ENCODE measurements at regions not wholly inside any gene's neighbourhood (a gene's known extent, or its start where the extent isn't known, plus 50 kb on each side); places are given as distances from the start of the nearest gene placed in this dataset.
"Not testable (repeated sequence)": the region's sequence is repeated elsewhere in the genome, so short reads cannot be mapped to it uniquely, and the experiment has no call there.

DNA sequence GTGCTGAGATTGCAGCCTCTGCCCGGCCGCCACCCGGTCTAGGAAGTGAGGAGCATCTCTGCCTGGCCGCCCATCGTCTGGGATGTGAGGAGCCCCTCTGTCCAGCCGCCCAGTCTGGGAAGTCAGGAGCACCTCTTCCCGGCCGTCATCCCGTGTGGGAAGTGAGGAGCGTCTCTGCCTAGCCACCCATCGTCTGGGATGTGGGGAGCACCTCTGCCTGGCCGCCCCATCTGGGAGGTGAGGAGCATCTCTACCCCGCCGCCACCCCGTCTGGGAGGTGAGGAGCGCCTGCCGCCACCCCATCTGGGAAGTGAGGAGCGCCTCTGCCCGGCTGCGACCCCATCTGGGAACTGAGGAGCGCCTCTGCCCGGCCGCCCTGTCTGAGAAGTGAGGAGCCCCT lies 372.2 kb downstream of the TECRL start:
- H3K9me2 ChIP-seq (ENCODE audit: insufficient read depth); H3K4me1 Mint-ChIP-seq; H3K27me3 ChIP-seq (ENCODE audit: insufficient read depth); H2AFZ ChIP-seq; DNase-seq (ENCODE audit: low spot score); H3K27ac ChIP-seq (ENCODE audit: low read depth); H3K27ac Mint-ChIP-seq; H3K79me2 ChIP-seq (replicated peaks; ENCODE audit: insufficient read depth); H4K20me1 ChIP-seq (replicated peaks; ENCODE audit: insufficient read depth); H3K4me3 Mint-ChIP-seq; ATAC-seq; H3K4me3 ChIP-seq; H3K36me3 ChIP-seq (ENCODE audit: insufficient read depth); H3K4me2 ChIP-seq; H3F3A ChIP-seq (replicated peaks; ENCODE audit: low read depth); H3K4me1 ChIP-seq (ENCODE audit: insufficient read depth); H3K27me3 Mint-ChIP-seq (ENCODE audit: insufficient read depth, low read depth, poor library complexity): not testable (repeated sequence)
- Mint-ChIP-seq H3K36me3 (ENCODE audit: low read depth) (peaks cover 12% of the 10 kb centered on the region; the same call in 2 of the 3 replicates), H3K9me3 (peaks cover 36% of the 10 kb centered on the region)

DNA sequence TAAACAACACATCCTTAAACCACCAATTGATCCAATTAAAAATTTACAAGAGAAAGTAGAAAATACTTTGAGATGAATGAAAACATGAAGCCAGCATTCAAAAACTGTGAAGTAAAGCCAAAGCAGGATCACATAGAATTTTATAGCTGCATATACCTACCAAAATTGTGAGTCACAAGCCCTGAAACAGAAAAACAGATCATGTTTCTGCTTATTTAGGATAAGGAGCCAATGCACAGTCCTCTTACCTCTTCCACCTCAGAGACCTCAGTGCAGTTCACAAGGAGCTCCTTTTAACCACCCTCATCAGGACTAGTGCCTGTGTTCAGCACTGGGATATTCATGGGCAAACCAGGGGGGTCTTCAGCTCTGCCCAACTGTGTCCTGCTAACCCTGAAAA lies 386.7 kb downstream of the TECRL start:
- H3K9me2 ChIP-seq (ENCODE audit: insufficient read depth), result no peaks in the 10 kb centered on the region; the same call in 1 of the 2 replicates
- H3K36me3 Mint-ChIP-seq (ENCODE audit: low read depth), result peaks cover 17% of the 10 kb centered on the region; the same call in 2 of the 3 replicates
- H3K4me1 Mint-ChIP-seq, result no peaks in the 10 kb centered on the region
- H3K36me3 ChIP-seq (ENCODE audit: insufficient read depth), result 0 out of 2 replicates have a peak, but pooled peaks cover 14% of the 10 kb centered on the region
- no peak for DNase-seq (ENCODE audit: low spot score)
- no peak overlapping the region for H3K4me2 ChIP-seq
- no peak overlapping the region for H3K27ac Mint-ChIP-seq
- H3K79me2 ChIP-seq (replicated peaks; ENCODE audit: insufficient read depth), result no peaks in the 10 kb centered on the region
- no peak overlapping the region for H3K4me3 ChIP-seq
- H4K20me1 ChIP-seq (replicated peaks; ENCODE audit: insufficient read depth), result no peaks in the 10 kb centered on the region
- no peak overlapping the region for H2AFZ ChIP-seq
- H3K27me3 Mint-ChIP-seq (ENCODE audit: insufficient read depth, low read depth, poor library complexity), result no peaks in the 10 kb centered on the region
- H3K27me3 ChIP-seq (ENCODE audit: insufficient read depth), result no peaks in the 10 kb centered on the region
- H3K27ac ChIP-seq (ENCODE audit: low read depth), result no peak overlapping the region
- no peak for TF ChIP-seq NANOG (IDR thresholded peaks at IDR 0.05; ENCODE audit: borderline replicate concordance)
- TF ChIP-seq EZH2 (IDR thresholded peaks at IDR 0.05; ENCODE audit: low read depth, unreplicated experiment), result no peak
- no peak for TF ChIP-seq ZNF331 (CRISPR knock-in tag; IDR thresholded peaks at IDR 0.05; ENCODE audit: low read depth)
- no peak for TF ChIP-seq STAT1 (IDR thresholded peaks at IDR 0.05; ENCODE audit: unreplicated experiment)
- no peak for TF ChIP-seq POLR2AphosphoS5 (IDR thresholded peaks at IDR 0.05; ENCODE audit: low read depth)
- TF ChIP-seq, protein P1, sequence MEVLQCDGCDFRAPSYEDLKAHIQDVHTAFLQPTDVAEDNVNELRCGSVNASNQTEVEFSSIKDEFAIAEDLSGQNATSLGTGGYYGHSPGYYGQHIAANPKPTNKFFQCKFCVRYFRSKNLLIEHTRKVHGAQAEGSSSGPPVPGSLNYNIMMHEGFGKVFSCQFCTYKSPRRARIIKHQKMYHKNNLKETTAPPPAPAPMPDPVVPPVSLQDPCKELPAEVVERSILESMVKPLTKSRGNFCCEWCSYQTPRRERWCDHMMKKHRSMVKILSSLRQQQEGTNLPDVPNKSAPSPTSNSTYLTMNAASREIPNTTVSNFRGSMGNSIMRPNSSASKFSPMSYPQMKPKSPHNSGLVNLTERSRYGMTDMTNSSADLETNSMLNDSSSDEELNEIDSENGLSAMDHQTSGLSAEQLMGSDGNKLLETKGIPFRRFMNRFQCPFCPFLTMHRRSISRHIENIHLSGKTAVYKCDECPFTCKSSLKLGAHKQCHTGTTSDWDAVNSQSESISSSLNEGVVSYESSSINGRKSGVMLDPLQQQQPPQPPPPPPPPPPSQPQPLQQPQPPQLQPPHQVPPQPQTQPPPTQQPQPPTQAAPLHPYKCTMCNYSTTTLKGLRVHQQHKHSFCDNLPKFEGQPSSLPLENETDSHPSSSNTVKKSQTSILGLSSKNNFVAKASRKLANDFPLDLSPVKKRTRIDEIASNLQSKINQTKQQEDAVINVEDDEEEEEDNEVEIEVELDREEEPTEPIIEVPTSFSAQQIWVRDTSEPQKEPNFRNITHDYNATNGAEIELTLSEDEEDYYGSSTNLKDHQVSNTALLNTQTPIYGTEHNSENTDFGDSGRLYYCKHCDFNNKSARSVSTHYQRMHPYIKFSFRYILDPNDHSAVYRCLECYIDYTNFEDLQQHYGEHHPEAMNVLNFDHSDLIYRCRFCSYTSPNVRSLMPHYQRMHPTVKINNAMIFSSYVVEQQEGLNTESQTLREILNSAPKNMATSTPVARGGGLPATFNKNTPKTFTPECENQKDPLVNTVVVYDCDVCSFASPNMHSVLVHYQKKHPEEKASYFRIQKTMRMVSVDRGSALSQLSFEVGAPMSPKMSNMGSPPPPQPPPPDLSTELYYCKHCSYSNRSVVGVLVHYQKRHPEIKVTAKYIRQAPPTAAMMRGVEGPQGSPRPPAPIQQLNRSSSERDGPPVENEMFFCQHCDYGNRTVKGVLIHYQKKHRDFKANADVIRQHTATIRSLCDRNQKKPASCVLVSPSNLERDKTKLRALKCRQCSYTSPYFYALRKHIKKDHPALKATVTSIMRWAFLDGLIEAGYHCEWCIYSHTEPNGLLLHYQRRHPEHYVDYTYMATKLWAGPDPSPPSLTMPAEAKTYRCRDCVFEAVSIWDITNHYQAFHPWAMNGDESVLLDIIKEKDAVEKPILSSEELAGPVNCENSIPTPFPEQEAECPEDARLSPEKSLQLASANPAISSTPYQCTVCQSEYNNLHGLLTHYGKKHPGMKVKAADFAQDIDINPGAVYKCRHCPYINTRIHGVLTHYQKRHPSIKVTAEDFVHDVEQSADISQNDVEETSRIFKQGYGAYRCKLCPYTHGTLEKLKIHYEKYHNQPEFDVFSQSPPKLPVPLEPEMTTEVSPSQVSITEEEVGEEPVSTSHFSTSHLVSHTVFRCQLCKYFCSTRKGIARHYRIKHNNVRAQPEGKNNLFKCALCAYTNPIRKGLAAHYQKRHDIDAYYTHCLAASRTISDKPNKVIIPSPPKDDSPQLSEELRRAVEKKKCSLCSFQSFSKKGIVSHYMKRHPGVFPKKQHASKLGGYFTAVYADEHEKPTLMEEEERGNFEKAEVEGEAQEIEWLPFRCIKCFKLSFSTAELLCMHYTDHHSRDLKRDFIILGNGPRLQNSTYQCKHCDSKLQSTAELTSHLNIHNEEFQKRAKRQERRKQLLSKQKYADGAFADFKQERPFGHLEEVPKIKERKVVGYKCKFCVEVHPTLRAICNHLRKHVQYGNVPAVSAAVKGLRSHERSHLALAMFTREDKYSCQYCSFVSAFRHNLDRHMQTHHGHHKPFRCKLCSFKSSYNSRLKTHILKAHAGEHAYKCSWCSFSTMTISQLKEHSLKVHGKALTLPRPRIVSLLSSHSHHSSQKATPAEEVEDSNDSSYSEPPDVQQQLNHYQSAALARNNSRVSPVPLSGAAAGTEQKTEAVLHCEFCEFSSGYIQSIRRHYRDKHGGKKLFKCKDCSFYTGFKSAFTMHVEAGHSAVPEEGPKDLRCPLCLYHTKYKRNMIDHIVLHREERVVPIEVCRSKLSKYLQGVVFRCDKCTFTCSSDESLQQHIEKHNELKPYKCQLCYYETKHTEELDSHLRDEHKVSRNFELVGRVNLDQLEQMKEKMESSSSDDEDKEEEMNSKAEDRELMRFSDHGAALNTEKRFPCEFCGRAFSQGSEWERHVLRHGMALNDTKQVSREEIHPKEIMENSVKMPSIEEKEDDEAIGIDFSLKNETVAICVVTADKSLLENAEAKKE (CRISPR knock-in tag; IDR thresholded peaks at IDR 0.05), result no peak
- TF ChIP-seq, protein P2, sequence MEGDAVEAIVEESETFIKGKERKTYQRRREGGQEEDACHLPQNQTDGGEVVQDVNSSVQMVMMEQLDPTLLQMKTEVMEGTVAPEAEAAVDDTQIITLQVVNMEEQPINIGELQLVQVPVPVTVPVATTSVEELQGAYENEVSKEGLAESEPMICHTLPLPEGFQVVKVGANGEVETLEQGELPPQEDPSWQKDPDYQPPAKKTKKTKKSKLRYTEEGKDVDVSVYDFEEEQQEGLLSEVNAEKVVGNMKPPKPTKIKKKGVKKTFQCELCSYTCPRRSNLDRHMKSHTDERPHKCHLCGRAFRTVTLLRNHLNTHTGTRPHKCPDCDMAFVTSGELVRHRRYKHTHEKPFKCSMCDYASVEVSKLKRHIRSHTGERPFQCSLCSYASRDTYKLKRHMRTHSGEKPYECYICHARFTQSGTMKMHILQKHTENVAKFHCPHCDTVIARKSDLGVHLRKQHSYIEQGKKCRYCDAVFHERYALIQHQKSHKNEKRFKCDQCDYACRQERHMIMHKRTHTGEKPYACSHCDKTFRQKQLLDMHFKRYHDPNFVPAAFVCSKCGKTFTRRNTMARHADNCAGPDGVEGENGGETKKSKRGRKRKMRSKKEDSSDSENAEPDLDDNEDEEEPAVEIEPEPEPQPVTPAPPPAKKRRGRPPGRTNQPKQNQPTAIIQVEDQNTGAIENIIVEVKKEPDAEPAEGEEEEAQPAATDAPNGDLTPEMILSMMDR (conservative IDR thresholded peaks at IDR 0.05; ENCODE audit: low read depth in 2 of 2), result no peak
- TF ChIP-seq CREB1 (CRISPR knock-in tag; IDR thresholded peaks at IDR 0.05; ENCODE audit: low read depth), result no peak
- TF ChIP-seq EZH2phosphoT487 (IDR thresholded peaks at IDR 0.05; ENCODE audit: unreplicated experiment), result no peak
- TF ChIP-seq, protein P3, sequence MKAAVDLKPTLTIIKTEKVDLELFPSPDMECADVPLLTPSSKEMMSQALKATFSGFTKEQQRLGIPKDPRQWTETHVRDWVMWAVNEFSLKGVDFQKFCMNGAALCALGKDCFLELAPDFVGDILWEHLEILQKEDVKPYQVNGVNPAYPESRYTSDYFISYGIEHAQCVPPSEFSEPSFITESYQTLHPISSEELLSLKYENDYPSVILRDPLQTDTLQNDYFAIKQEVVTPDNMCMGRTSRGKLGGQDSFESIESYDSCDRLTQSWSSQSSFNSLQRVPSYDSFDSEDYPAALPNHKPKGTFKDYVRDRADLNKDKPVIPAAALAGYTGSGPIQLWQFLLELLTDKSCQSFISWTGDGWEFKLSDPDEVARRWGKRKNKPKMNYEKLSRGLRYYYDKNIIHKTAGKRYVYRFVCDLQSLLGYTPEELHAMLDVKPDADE (IDR thresholded peaks at IDR 0.05), result no peak
- TF ChIP-seq ZNF114 (CRISPR knock-in tag; IDR thresholded peaks at IDR 0.05), result no peak
- TF ChIP-seq JUNB (IDR thresholded peaks at IDR 0.05; ENCODE audit: unreplicated experiment), result no peak
- no peak for ATAC-seq
- H3K9me3 Mint-ChIP-seq, result peaks cover 28% of the 10 kb centered on the region
- no peaks in the 10 kb centered on the region for H3K4me1 ChIP-seq (ENCODE audit: insufficient read depth)
- no peaks in the 10 kb centered on the region for H3F3A ChIP-seq (replicated peaks; ENCODE audit: low read depth)
- H3K4me3 Mint-ChIP-seq, result no peak overlapping the region
